PC-3 (cell line): ENCODE measurements at regions not wholly inside any gene's neighbourhood (a gene's known extent, or its start where the extent isn't known, plus 50 kb on each side); places are given as distances from the start of the nearest gene placed in this dataset.
"Not testable (repeated sequence)": the region's sequence is repeated elsewhere in the genome, so short reads cannot be mapped to it uniquely, and the experiment has no call there.

ENCODE experiments used
- EZH2 ChIP-seq: fragments of 300-600 bp; sonication (generic); IDR thresholded peaks from one replicate; pipeline ENCODE4 v1.6.1; 2017; ENCODE audit warnings: antibody characterized with exemption, mild to moderate bottlenecking, low read length; ENCODE audit not compliant: unreplicated experiment
- EZH2phosphoT487 ChIP-seq: fragments of 300-600 bp; sonication (generic); IDR thresholded peaks from 2 replicates; pipeline ENCODE4 v1.6.1; 2018; ENCODE audit warnings: mild to moderate bottlenecking, antibody characterized with exemption, low read length, borderline replicate concordance
- TF ChIP-seq, protein P1 (sequence below): fragments of 300-600 bp; sonication (generic); conservative IDR thresholded peaks from 2 replicates; pipeline ENCODE4 v1.5.1; 2017; ENCODE audit warnings: antibody characterized with exemption, low read depth, mild to moderate bottlenecking, low read length

GRCh38 chr3:152693521-152694250 lies 141.2 kb upstream of the P2RY1 start:
- TF ChIP-seq, protein P1, sequence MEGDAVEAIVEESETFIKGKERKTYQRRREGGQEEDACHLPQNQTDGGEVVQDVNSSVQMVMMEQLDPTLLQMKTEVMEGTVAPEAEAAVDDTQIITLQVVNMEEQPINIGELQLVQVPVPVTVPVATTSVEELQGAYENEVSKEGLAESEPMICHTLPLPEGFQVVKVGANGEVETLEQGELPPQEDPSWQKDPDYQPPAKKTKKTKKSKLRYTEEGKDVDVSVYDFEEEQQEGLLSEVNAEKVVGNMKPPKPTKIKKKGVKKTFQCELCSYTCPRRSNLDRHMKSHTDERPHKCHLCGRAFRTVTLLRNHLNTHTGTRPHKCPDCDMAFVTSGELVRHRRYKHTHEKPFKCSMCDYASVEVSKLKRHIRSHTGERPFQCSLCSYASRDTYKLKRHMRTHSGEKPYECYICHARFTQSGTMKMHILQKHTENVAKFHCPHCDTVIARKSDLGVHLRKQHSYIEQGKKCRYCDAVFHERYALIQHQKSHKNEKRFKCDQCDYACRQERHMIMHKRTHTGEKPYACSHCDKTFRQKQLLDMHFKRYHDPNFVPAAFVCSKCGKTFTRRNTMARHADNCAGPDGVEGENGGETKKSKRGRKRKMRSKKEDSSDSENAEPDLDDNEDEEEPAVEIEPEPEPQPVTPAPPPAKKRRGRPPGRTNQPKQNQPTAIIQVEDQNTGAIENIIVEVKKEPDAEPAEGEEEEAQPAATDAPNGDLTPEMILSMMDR, result not testable (repeated sequence)
- not testable (repeated sequence) for TF ChIP-seq EZH2, EZH2phosphoT487
